DOHH2 (cell line): ENCODE measurements at regions not wholly inside any gene's neighbourhood (a gene's known extent, or its start where the extent isn't known, plus 50 kb on each side); places are given as distances from the start of the nearest gene placed in this dataset.

Source experiments
- CTCF ChIP-seq: fragments of 200-600 bp; sonication (generic); IDR thresholded peaks from one replicate; pipeline ENCODE4 v1.5.1; 2014; ENCODE audit warnings: antibody characterized with exemption, mild to moderate bottlenecking, low read depth, low read length; ENCODE audit not compliant: poor library complexity, severe bottlenecking
- EZH2phosphoT487 ChIP-seq: fragments of 200-600 bp; sonication (generic); IDR thresholded peaks from 2 replicates; pipeline ENCODE4 v1.6.1; 2017; ENCODE audit warnings: borderline replicate concordance, mild to moderate bottlenecking, antibody characterized with exemption, low read length, moderate library complexity, mixed read lengths

DNA sequence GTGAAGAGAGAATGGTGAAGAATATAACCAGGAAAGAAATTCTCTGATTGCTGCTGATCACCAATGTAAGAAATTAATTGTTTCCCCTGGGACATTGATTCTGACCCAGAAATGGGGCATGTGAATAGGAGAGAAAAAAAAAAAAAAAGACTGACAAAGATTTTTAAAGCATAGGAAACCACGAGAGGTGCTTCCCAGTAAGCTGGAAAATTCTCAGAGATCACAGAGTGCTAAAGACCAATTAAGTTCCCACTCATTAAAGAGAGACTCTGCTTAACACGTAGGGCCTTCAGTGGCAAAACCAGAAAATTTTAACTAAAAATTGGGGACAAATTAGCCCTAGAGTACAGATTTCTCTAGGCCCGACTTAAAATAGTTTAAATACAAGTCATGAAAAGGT, 604.4 kb downstream of the ARAP2 start:
- no peak for TF ChIP-seq EZH2phosphoT487
- TF ChIP-seq CTCF = no peak
